SK-N-SH treated with all-trans-retinoic acid at 6 μM for 48 hours (cell line): ENCODE measurements at regions not wholly inside any gene's neighbourhood (a gene's known extent, or its start where the extent isn't known, plus 50 kb on each side); places are given as distances from the start of the nearest gene placed in this dataset.

Experiments
- ATAC-seq: fragments of 200-7000 bp; cut with Tn5 transposase; 3 replicates; pipeline ENCODE4 v1.9.1; 2020; ENCODE audit warnings: mild to moderate bottlenecking, moderate library complexity
- ARNTL ChIP-seq: fragments of 450-650 bp; formaldehyde crosslinking; IDR thresholded peaks from 2 replicates; pipeline ENCODE4 v1.5.0; 2020; ENCODE audit warnings: low read depth, mild to moderate bottlenecking, moderate library complexity, borderline replicate concordance
- BACH2 ChIP-seq: fragments of 250-450 bp; sonication (Bioruptor Pico); IDR thresholded peaks from 2 replicates; pipeline ENCODE4 v1.9.0; 2021; ENCODE audit warnings: mild to moderate bottlenecking, borderline replicate concordance
- CREB5 ChIP-seq: fragments of 250-450 bp; sonication (Bioruptor Pico); IDR thresholded peaks from 2 replicates; pipeline ENCODE4 v1.5.1; 2020; ENCODE audit warnings: low read depth, mild to moderate bottlenecking, moderate library complexity
- CSDC2 ChIP-seq: fragments of 250-450 bp; sonication (Bioruptor Pico); IDR thresholded peaks from 2 replicates; pipeline ENCODE4 v1.5.0; 2020; ENCODE audit warnings: mild to moderate bottlenecking, moderate library complexity
- CSRNP3 ChIP-seq: fragments of 250-450 bp; sonication (Bioruptor Pico); IDR thresholded peaks from 2 replicates; pipeline ENCODE4 v1.5.1; 2021; ENCODE audit warnings: mild to moderate bottlenecking, moderate library complexity
- ESRRG ChIP-seq: fragments of 250-450 bp; sonication (Bioruptor Pico); IDR thresholded peaks from 2 replicates; pipeline ENCODE4 v1.6.1; 2021; ENCODE audit warnings: mild to moderate bottlenecking
- GLIS3 ChIP-seq: fragments of 250-450 bp; sonication (Bioruptor Pico); IDR thresholded peaks from 2 replicates; pipeline ENCODE4 v1.5.0; 2020; ENCODE audit warnings: mild to moderate bottlenecking, moderate library complexity
- ISL1 ChIP-seq: fragments of 250-450 bp; sonication (Bioruptor Pico); IDR thresholded peaks from 2 replicates; pipeline ENCODE4 v2.1.2; 2022; ENCODE audit warnings: mild to moderate bottlenecking, moderate library complexity
- OSR1 ChIP-seq: fragments of 250-450 bp; sonication (Bioruptor Pico); IDR thresholded peaks from 2 replicates; pipeline ENCODE4 v1.8.0; 2022; ENCODE audit warnings: moderate library complexity, mild to moderate bottlenecking, inconsistent platforms
- PATZ1 ChIP-seq: fragments of 250-450 bp; sonication (Bioruptor Pico); IDR thresholded peaks from 2 replicates; pipeline ENCODE4 v1.8.0; 2020; ENCODE audit warnings: mild to moderate bottlenecking, moderate library complexity, borderline replicate concordance
- POU6F1 ChIP-seq: fragments of 250-450 bp; sonication (Bioruptor Pico); IDR thresholded peaks from 2 replicates; pipeline ENCODE4 v1.8.0; 2021; ENCODE audit warnings: low read depth, mild to moderate bottlenecking, moderate library complexity, borderline replicate concordance
- RARB ChIP-seq: fragments of 250-450 bp; sonication (Bioruptor Pico); IDR thresholded peaks from 2 replicates; pipeline ENCODE4 v1.8.0; 2021; ENCODE audit warnings: mild to moderate bottlenecking, moderate library complexity
- SNAI2 ChIP-seq: fragments of 250-450 bp; sonication (Bioruptor Pico); IDR thresholded peaks from 2 replicates; pipeline ENCODE4 v1.5.0; 2020; ENCODE audit warnings: mild to moderate bottlenecking, moderate library complexity
- TCF4 ChIP-seq: fragments of 250-450 bp; sonication (Bioruptor Pico); IDR thresholded peaks from 2 replicates; pipeline ENCODE4 v1.8.0; 2021; ENCODE audit warnings: mild to moderate bottlenecking, moderate library complexity, borderline replicate concordance
- TOX ChIP-seq: fragments of 250-450 bp; sonication (Bioruptor Pico); IDR thresholded peaks from 2 replicates; pipeline ENCODE4 v1.8.0; 2021; ENCODE audit warnings: mild to moderate bottlenecking, moderate library complexity, borderline replicate concordance
- TSHZ2 ChIP-seq: fragments of 250-450 bp; sonication (Bioruptor Pico); IDR thresholded peaks from 2 replicates; pipeline ENCODE4 v1.5.0; 2020; ENCODE audit warnings: mild to moderate bottlenecking, moderate library complexity
- ZFP3 ChIP-seq: fragments of 250-450 bp; sonication (Bioruptor Pico); IDR thresholded peaks from 2 replicates; pipeline ENCODE4 v1.5.0; 2020; ENCODE audit warnings: mild to moderate bottlenecking, moderate library complexity
- ZFP30 ChIP-seq: fragments of 450-650 bp; formaldehyde crosslinking; IDR thresholded peaks from 2 replicates; pipeline ENCODE4 v1.5.0; 2022; ENCODE audit warnings: mild to moderate bottlenecking, moderate library complexity
- ZNF565 ChIP-seq: fragments of 450-650 bp; formaldehyde crosslinking; conservative IDR thresholded peaks from 2 replicates; pipeline ENCODE4 v1.5.0; 2020; ENCODE audit warnings: low read depth, mild to moderate bottlenecking, moderate library complexity
- ZNF70 ChIP-seq: fragments of 450-650 bp; formaldehyde crosslinking; IDR thresholded peaks from 2 replicates; pipeline ENCODE4 v1.5.0; 2020; ENCODE audit warnings: mild to moderate bottlenecking, moderate library complexity
- ZNF8 ChIP-seq: fragments of 450-650 bp; formaldehyde crosslinking; IDR thresholded peaks from 2 replicates; pipeline ENCODE4 v1.5.0; 2020; ENCODE audit warnings: mild to moderate bottlenecking, moderate library complexity

GRCh38 chr2:184530959-184531358 is 67.4 kb upstream of the ZNF804A start:
- TF ChIP-seq CSDC2 (CRISPR knock-in tag) (no peak), ISL1 (CRISPR knock-in tag) (no peak), ZFP30 (CRISPR knock-in tag) (no peak), OSR1 (CRISPR knock-in tag) (no peak), GLIS3 (no peak), POU6F1 (no peak), BACH2 (no peak), SNAI2 (no peak), TOX (CRISPR knock-in tag) (no peak), RARB (CRISPR knock-in tag) (no peak)
- no peak for ATAC-seq

GRCh38 chr2:184532551-184532950 is 65.8 kb upstream of the ZNF804A start:
- no peak for ATAC-seq
- TF ChIP-seq ZNF8 (CRISPR knock-in tag), result no peak
- no peak for TF ChIP-seq CSDC2 (CRISPR knock-in tag)
- no peak for TF ChIP-seq PATZ1 (CRISPR knock-in tag)
- no peak for TF ChIP-seq CSRNP3
- TF ChIP-seq RARB (CRISPR knock-in tag), result no peak
- TF ChIP-seq ZFP30 (CRISPR knock-in tag), result no peak
- no peak for TF ChIP-seq ZNF70 (CRISPR knock-in tag)
- TF ChIP-seq TCF4 (CRISPR knock-in tag), result no peak
- TF ChIP-seq POU6F1, result no peak

GRCh38 chr2:184534986-184535385 is 63.3 kb upstream of the ZNF804A start:
- ATAC-seq, result no peak
- TF ChIP-seq ESRRG (CRISPR knock-in tag) (no peak), CREB5 (CRISPR knock-in tag) (no peak), ZNF70 (CRISPR knock-in tag) (no peak), BACH2 (no peak), ZFP3 (CRISPR knock-in tag) (no peak), GLIS3 (no peak), CSDC2 (CRISPR knock-in tag) (no peak), ARNTL (CRISPR knock-in tag) (no peak)

GRCh38 chr2:184540246-184540789 is 58.0 kb upstream of the ZNF804A start:
- no peak for ATAC-seq
- TF ChIP-seq CSDC2 (CRISPR knock-in tag), result no peak
- TF ChIP-seq ZFP3 (CRISPR knock-in tag), result no peak
- TF ChIP-seq SNAI2, result no peak
- no peak for TF ChIP-seq POU6F1
- TF ChIP-seq TSHZ2, result no peak
- no peak for TF ChIP-seq ZNF565 (CRISPR knock-in tag)
- TF ChIP-seq TOX (CRISPR knock-in tag), result no peak
- TF ChIP-seq OSR1 (CRISPR knock-in tag), result no peak
